Upper lobe of left lung (tissue), 6 donors: ENCODE measurements at regions not wholly inside any gene's neighbourhood (a gene's known extent, or its start where the extent isn't known, plus 50 kb on each side); places are given as distances from the start of the nearest gene placed in this dataset.
"Not testable (repeated sequence)": the region's sequence is repeated elsewhere in the genome, so short reads cannot be mapped to it uniquely, and the experiment has no call there.

Experiments used
- ATAC-seq, 2 donors: fragments of 200-7000 bp; cut with Tn5 transposase; one replicate each; pipeline ENCODE4 v1.9.1; 2022; ENCODE audit warnings: mild to moderate bottlenecking in 2 of 2, moderate library complexity in 2 of 2; ENCODE audit not compliant: low FRiP score in 2 of 2
- DNase-seq, 2 donors: peaks; one replicate each; pipeline ENCODE4 v3.0.0-alpha.2; 2019 to 2020
- H3K27ac ChIP-seq, 4 donors: fragments of 200-600 bp; sonication (generic); one replicate each; pipeline ENCODE4 v1.5.1; 2016 to 2019
- H3K27me3 ChIP-seq, 4 donors: fragments of 200-600 bp; sonication (generic); one replicate each; pipeline ENCODE4 v1.5.1; 2017 to 2019
- H3K36me3 ChIP-seq, 4 donors: fragments of 200-600 bp; sonication (generic); one replicate each; pipeline ENCODE4 v1.5.1; 2016 to 2019
- H3K4me1 ChIP-seq, 4 donors: fragments of 200-600 bp; sonication (generic); one replicate each; pipeline ENCODE4 v1.5.1; 2018 to 2019
- H3K4me3 ChIP-seq, 4 donors: fragments of 200-600 bp; sonication (generic); one replicate each; pipeline ENCODE4 v1.5.1; 2017 to 2019; ENCODE audit warnings: mild to moderate bottlenecking in 2 of 4, moderate library complexity in 1 of 4
- H3K9me3 ChIP-seq, 4 donors: fragments of 200-600 bp; sonication (generic); one replicate each; pipeline ENCODE4 v1.5.1; 2018 to 2019
- EP300 ChIP-seq, 4 donors: sonication (generic); formaldehyde crosslinking; IDR thresholded peaks; one replicate each; pipeline ENCODE4 v1.5.1; 2017; ENCODE audit warnings: antibody characterized with exemption in 4 of 4, control low read depth in 2 of 4
- POLR2A ChIP-seq, 4 donors: fragments of 450-650 bp; IDR thresholded peaks; one replicate each; pipeline ENCODE4 v1.5.1; 2016 to 2017; ENCODE audit warnings: antibody characterized with exemption in 4 of 4, mild to moderate bottlenecking in 2 of 4
- POLR2AphosphoS5 ChIP-seq, 2 donors: sonication (generic); formaldehyde crosslinking; IDR thresholded peaks; one replicate each; pipeline ENCODE4 v1.5.1; 2017; ENCODE audit warnings: antibody characterized with exemption in 2 of 2
- whole genome bisulfite sequencing, 2 donors: methylation state at CpG; one replicate each; pipeline ENCODE4 v1.1.5; 2017 to 2018; 5-methylcytosine and 5-hydroxymethylcytosine counted together
- TF ChIP-seq, protein P1 (sequence below), 6 experiments: fragments of 450-650 bp in 4 of 6; fragments of 200-600 bp in 2 of 6; sonication (generic) in 2 of 6; IDR thresholded peaks; one replicate each; pipeline ENCODE4 v1.5.1; 2016 to 2019; ENCODE audit warnings: antibody characterized with exemption in 6 of 6
- donor health status: DM: no; HTN: no; CAD: no; lungs with moderate emphysema.
- donor health status: DM: no; HTN: yes; CAD: no; lungs with severe emphysema.

DNA sequence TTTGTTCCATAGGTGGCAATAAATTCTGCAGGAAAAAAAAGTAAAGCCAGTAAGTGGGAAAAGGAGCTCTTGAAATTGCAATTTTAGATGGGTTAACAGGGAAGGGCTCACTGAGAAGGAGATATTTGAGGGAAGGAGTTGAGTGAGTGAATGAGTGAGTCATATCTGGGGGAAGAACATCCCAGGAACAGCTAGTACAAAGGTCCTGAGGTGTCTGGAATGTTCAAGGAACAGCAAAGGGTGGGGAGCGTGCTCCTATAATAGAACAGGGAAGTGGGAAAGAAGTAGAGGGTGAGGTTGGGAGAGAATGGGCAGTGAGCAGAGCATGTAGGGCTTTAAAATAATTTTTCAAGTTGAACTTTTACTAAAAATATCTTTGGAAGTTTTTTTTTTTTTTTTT, 68.0 kb upstream of the PSME4 start:
- Histone ChIP-seq H3K9me3 (no peaks in the 10 kb centered on the region), H3K4me3 (no peak overlapping the region), H3K27me3 (no peaks in the 10 kb centered on the region), H3K4me1 (no peaks in the 10 kb centered on the region), H3K36me3 (no peaks in the 10 kb centered on the region), H3K27ac (no peak overlapping the region)
- TF ChIP-seq, protein P1, sequence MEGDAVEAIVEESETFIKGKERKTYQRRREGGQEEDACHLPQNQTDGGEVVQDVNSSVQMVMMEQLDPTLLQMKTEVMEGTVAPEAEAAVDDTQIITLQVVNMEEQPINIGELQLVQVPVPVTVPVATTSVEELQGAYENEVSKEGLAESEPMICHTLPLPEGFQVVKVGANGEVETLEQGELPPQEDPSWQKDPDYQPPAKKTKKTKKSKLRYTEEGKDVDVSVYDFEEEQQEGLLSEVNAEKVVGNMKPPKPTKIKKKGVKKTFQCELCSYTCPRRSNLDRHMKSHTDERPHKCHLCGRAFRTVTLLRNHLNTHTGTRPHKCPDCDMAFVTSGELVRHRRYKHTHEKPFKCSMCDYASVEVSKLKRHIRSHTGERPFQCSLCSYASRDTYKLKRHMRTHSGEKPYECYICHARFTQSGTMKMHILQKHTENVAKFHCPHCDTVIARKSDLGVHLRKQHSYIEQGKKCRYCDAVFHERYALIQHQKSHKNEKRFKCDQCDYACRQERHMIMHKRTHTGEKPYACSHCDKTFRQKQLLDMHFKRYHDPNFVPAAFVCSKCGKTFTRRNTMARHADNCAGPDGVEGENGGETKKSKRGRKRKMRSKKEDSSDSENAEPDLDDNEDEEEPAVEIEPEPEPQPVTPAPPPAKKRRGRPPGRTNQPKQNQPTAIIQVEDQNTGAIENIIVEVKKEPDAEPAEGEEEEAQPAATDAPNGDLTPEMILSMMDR (IDR thresholded peaks at IDR 0.05) = no peak
- no peak for TF ChIP-seq POLR2AphosphoS5 (IDR thresholded peaks at IDR 0.05)
- no peak for TF ChIP-seq POLR2A (IDR thresholded peaks at IDR 0.05)
- no peak for TF ChIP-seq EP300 (IDR thresholded peaks at IDR 0.05)
- WGBS, 2 donors = 92 to 100% methylated on average over 1 of the region's 1 CpG
- no peak for ATAC-seq
- no peak for DNase-seq

DNA sequence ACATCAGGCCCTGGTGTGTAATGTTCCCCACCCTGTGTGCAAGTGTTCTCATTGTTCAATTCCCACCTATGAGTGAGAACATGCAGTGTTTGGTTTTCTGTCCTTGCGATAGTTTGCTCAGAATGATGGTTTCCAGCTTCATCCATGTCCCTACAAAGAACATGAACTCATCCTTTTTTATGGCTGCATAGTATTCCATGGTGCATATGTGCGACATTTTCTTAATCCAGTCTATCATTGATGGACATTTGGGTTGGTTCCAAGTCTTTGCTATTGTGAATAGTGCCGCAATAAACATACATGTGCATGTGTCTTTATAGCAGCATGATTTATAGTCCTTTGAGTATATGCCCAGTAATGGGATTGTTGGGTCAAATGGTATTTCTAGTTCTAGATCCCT, 60.5 kb upstream of the PSME4 start:
- not testable (repeated sequence) for H3K4me1 ChIP-seq, H3K27me3 ChIP-seq, H3K27ac ChIP-seq, ATAC-seq, DNase-seq, H3K36me3 ChIP-seq, H3K9me3 ChIP-seq, H3K4me3 ChIP-seq
- 94 to 97% methylated on average over 3 of the region's 3 CpGs for WGBS, 2 donors

DNA sequence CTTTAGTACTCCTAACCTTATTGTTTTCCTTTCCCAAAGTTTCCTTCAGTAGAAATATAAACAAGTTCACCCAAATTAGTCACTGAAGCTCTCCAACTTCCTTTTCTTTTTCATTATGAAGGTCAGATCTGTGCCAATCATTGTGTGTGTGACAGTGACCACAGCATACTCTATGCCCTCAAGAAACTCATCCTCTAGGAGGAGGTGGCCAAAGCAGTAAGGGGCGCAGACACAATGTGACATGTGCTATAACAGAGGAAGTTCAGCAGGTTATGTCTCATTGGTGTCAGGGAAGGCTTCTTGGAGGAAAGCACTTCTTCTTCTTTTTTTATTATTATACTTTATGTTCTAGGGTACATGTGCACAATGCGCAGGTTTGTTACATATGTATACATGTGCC, 60.0 kb upstream of the PSME4 start:
- Histone ChIP-seq H3K4me3 (no peak overlapping the region), H3K27ac (no peak overlapping the region), H3K4me1 (peaks cover 0 to 7% (median 0%) of the 10 kb centered on the region in 4 donors), H3K36me3 (no peaks in the 10 kb centered on the region), H3K9me3 (peaks cover 0 to 3% (median 0%) of the 10 kb centered on the region in 4 donors), H3K27me3 (no peaks in the 10 kb centered on the region)
- ATAC-seq (peak in 1 of 2 donors; percentile 69), DNase-seq (no peak)
- TF ChIP-seq, protein P1 (IDR thresholded peaks at IDR 0.05) = no peak
- 81 to 90% methylated on average over 2 of the region's 2 CpGs for WGBS, 2 donors

DNA sequence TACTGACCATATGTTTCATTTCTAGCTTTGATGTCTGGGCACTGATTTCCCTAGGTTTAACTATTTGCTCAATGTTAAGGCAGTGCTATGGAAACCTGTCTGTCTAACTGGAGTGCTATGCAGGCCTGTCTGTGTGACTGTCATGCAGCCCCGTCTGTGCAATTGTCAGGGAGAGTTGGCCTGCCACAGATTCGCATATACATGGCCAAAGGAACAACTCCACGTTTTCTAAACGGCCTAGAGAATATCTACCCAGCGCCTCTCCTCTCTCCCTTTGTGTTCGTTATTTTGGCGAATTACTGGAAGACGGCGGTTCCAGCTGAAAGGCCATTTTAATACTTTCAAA, 59.6 kb upstream of the PSME4 start:
- TF ChIP-seq EP300 (IDR thresholded peaks at IDR 0.05) = no peak
- TF ChIP-seq POLR2AphosphoS5 (IDR thresholded peaks at IDR 0.05) = no peak
- no peak for TF ChIP-seq POLR2A (IDR thresholded peaks at IDR 0.05)
- TF ChIP-seq, protein P1 (IDR thresholded peaks at IDR 0.05) = no peak
- no peak for DNase-seq
- H3K27me3 ChIP-seq = no peaks in the 10 kb centered on the region
- no peaks in the 10 kb centered on the region for H3K36me3 ChIP-seq
- peaks cover 0 to 3% (median 0%) of the 10 kb centered on the region in 4 donors for H3K9me3 ChIP-seq
- H3K4me3 ChIP-seq = no peak overlapping the region
- H3K27ac ChIP-seq = no peak overlapping the region
- no peak for ATAC-seq
- WGBS, 2 donors = 76 to 82% methylated on average over 9 of the region's 9 CpGs
- peaks cover 0 to 7% (median 0%) of the 10 kb centered on the region in 4 donors for H3K4me1 ChIP-seq

DNA sequence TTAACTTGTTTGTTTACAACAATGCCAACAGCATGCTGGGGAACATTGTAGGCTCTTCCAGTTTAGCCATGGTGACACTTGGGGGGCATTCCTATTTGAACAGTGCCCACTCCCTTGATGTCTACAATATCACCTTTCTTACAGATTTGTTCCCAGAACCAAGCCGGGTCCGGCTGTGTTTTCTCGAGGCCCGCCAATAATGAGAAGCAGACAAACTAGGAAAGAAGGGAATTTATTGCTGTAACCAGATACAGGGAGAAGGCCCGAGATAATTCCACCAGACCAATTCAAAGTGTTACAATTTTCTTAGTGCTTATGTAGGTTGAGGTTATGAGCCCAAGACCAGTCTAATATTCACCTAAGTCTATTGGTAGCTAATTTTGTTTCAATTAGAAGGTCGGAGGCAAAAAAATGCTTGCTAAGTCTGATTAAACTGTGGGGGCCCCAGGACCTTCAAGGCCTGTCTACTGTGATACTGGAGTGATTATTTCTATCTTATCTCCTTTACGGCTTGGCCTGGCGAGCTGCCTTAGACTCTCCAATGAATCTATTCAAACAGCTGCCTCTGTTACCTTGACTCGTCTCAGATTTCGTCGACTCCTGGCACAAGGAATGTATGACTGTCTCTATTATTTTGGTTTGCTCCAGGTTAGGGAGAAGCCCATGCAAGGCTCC, 59.1 kb upstream of the PSME4 start:
- Histone ChIP-seq H3K9me3 (peaks cover 0 to 3% (median 0%) of the 10 kb centered on the region in 4 donors), H3K36me3 (no peaks in the 10 kb centered on the region), H3K4me3 (no peak overlapping the region), H3K27me3 (no peaks in the 10 kb centered on the region), H3K27ac (no peak overlapping the region), H3K4me1 (peaks cover 0 to 7% (median 0%) of the 10 kb centered on the region in 4 donors)
- ATAC-seq (no peak), DNase-seq (no peak)
- TF ChIP-seq EP300 (IDR thresholded peaks at IDR 0.05) = no peak
- no peak for TF ChIP-seq POLR2AphosphoS5 (IDR thresholded peaks at IDR 0.05)
- TF ChIP-seq, protein P1 (IDR thresholded peaks at IDR 0.05) = no peak
- TF ChIP-seq POLR2A (IDR thresholded peaks at IDR 0.05) = no peak
- 83 to 88% methylated on average over 11 of the region's 11 CpGs for WGBS, 2 donors

DNA sequence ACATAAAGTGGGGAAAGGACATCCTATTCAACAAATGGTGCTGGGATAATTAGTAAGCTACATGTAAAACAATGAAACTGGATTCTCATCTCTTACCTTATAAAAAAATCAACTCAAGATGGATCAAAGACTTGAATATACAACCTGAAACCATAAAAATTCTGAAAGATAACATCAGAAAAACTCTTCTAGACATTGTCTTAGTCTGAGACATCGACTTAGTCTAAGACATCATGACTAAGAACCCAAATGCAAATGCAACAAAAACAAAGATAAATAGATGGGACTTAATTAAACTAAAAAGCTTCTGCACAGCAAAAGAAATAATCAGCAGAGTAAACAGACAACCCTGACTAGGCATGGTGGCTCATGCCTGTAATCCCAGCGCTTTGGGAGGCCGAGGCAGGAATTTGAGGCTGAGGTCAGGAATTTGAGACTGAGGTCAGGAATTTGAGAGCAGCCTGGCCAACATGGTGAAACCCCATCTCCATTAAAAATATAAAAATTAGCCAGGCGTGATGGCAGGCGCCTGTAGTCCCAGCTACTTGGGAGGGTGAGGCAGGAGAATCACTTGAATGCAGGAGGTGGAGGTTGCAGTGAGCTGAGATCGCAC, 54.8 kb upstream of the PSME4 start:
- not testable (repeated sequence) for DNase-seq, H3K27ac ChIP-seq

More for the DNA sequence above, 54.8 kb upstream of the PSME4 start:
- H3K27me3 ChIP-seq, H3K4me1 ChIP-seq, H3K4me3 ChIP-seq, H3K9me3 ChIP-seq, H3K36me3 ChIP-seq, ATAC-seq: not testable (repeated sequence)
- WGBS, 2 donors = 82 to 100% methylated on average over 6 of the region's 6 CpGs
